ENCODE measurements at regions not wholly inside any gene's neighbourhood (a gene's known extent, or its start where the extent isn't known, plus 50 kb on each side); places are given as distances from the start of the nearest gene placed in this dataset.
"Not testable (repeated sequence)": the region's sequence is repeated elsewhere in the genome, so short reads cannot be mapped to it uniquely, and the experiment has no call there.

- DNase-seq; H3K79me2 ChIP-seq (ENCODE audit: insufficient read depth, low read length); H3K18ac ChIP-seq (ENCODE audit: insufficient read length, low read depth, low read length); H3K4me1 ChIP-seq (ENCODE audit: insufficient read depth, low read length); H3K4me3 Mint-ChIP-seq; H3K9ac ChIP-seq (ENCODE audit: extremely low read depth, insufficient read length, low read length); H4K5ac ChIP-seq (ENCODE audit: insufficient read length, low read depth, low read length); H3K9me3 Mint-ChIP-seq; H2BK12ac ChIP-seq (ENCODE audit: insufficient read length, low read depth, low read length); H2BK5ac ChIP-seq (ENCODE audit: insufficient read length, low read length); H3K4me2 ChIP-seq (ENCODE audit: insufficient read depth, insufficient read length, low read length); H3K4ac ChIP-seq (ENCODE audit: low read depth, low read length); H3T11ph ChIP-seq (ENCODE audit: low read length); H3K27ac Mint-ChIP-seq; H3K9me3 ChIP-seq (ENCODE audit: control insufficient read depth, low read depth, low read length); H2BK20ac ChIP-seq (ENCODE audit: low read depth, low read length, poor library complexity, severe bottlenecking); H2BK120ac ChIP-seq (ENCODE audit: low read depth, low read length, poor library complexity, severe bottlenecking); H3K23me2 ChIP-seq (ENCODE audit: insufficient read length, low read depth, low read length, poor library complexity, severe bottlenecking); H3K79me1 ChIP-seq (ENCODE audit: insufficient read depth, low read depth, low read length, poor library complexity, severe bottlenecking); H2AFZ ChIP-seq (ENCODE audit: low read length); H3K4me1 Mint-ChIP-seq; H3K27me3 Mint-ChIP-seq (ENCODE audit: low read depth); H3K36me3 Mint-ChIP-seq (ENCODE audit: insufficient read depth in 1 of 3, low read depth in 3 of 3); H2AK5ac ChIP-seq (ENCODE audit: insufficient read length, low read length); H4K20me1 ChIP-seq (ENCODE audit: control insufficient read depth, insufficient read depth, insufficient read length); H3K23ac ChIP-seq (ENCODE audit: insufficient read length, low read depth, low read length); H2BK15ac ChIP-seq (ENCODE audit: low read depth, low read length); H3K27ac ChIP-seq (ENCODE audit: insufficient read length, low read depth, low read length); H3K27me3 ChIP-seq (ENCODE audit: insufficient read depth, low read length); H4K8ac ChIP-seq (replicated peaks; ENCODE audit: insufficient read length, low read depth, low read length); H3K14ac ChIP-seq (ENCODE audit: insufficient read depth, low read length); H4K91ac ChIP-seq (ENCODE audit: insufficient read length, low read depth, low read length); H3K56ac ChIP-seq (ENCODE audit: insufficient read length, low read depth, low read length): not testable (repeated sequence)
- no CpG with 5 or more reads among the region's 6 CpGs for WGBS (ENCODE audit: extremely low coverage, insufficient read length, low lambda C conversion rate)
Measured at GRCh38 chr16:88168557-88168949, 214.2 kb upstream of the ZNF469 start.

GRCh38 chr16:88169136-88169830 lies 213.5 kb upstream of the ZNF469 start:
- not testable (repeated sequence) for H3K4me3 Mint-ChIP-seq; H4K8ac ChIP-seq (replicated peaks; ENCODE audit: insufficient read length, low read depth, low read length); H3K27ac Mint-ChIP-seq; H3K4me1 Mint-ChIP-seq; H3K27me3 Mint-ChIP-seq (ENCODE audit: low read depth); H3K23me2 ChIP-seq (ENCODE audit: insufficient read length, low read depth, low read length, poor library complexity, severe bottlenecking); H3K4ac ChIP-seq (ENCODE audit: low read depth, low read length); H3K9me3 Mint-ChIP-seq; H3K14ac ChIP-seq (ENCODE audit: insufficient read depth, low read length); H3K79me2 ChIP-seq (ENCODE audit: insufficient read depth, low read length); H3K18ac ChIP-seq (ENCODE audit: insufficient read length, low read depth, low read length); H2BK5ac ChIP-seq (ENCODE audit: insufficient read length, low read length); H2AK5ac ChIP-seq (ENCODE audit: insufficient read length, low read length); H3T11ph ChIP-seq (ENCODE audit: low read length); H3K27ac ChIP-seq (ENCODE audit: insufficient read length, low read depth, low read length); H3K9me3 ChIP-seq (ENCODE audit: control insufficient read depth, low read depth, low read length); H3K4me2 ChIP-seq (ENCODE audit: insufficient read depth, insufficient read length, low read length); H3K23ac ChIP-seq (ENCODE audit: insufficient read length, low read depth, low read length); H2AFZ ChIP-seq (ENCODE audit: low read length); H4K5ac ChIP-seq (ENCODE audit: insufficient read length, low read depth, low read length); H3K27me3 ChIP-seq (ENCODE audit: insufficient read depth, low read length); H2BK20ac ChIP-seq (ENCODE audit: low read depth, low read length, poor library complexity, severe bottlenecking); DNase-seq; H2BK120ac ChIP-seq (ENCODE audit: low read depth, low read length, poor library complexity, severe bottlenecking); H4K91ac ChIP-seq (ENCODE audit: insufficient read length, low read depth, low read length); H3K9ac ChIP-seq (ENCODE audit: extremely low read depth, insufficient read length, low read length); H2BK15ac ChIP-seq (ENCODE audit: low read depth, low read length); H3K36me3 Mint-ChIP-seq (ENCODE audit: insufficient read depth in 1 of 3, low read depth in 3 of 3); H3K79me1 ChIP-seq (ENCODE audit: insufficient read depth, low read depth, low read length, poor library complexity, severe bottlenecking); H3K4me1 ChIP-seq (ENCODE audit: insufficient read depth, low read length); H3K56ac ChIP-seq (ENCODE audit: insufficient read length, low read depth, low read length); H4K20me1 ChIP-seq (ENCODE audit: control insufficient read depth, insufficient read depth, insufficient read length); H2BK12ac ChIP-seq (ENCODE audit: insufficient read length, low read depth, low read length)
- no CpG with 5 or more reads among the region's 26 CpGs for WGBS (ENCODE audit: extremely low coverage, insufficient read length, low lambda C conversion rate)

Data from H9 (cell line).